ENCODE measurements at regions not wholly inside any gene's neighbourhood (a gene's known extent, or its start where the extent isn't known, plus 50 kb on each side); places are given as distances from the start of the nearest gene placed in this dataset.
"Not testable (repeated sequence)": the region's sequence is repeated elsewhere in the genome, so short reads cannot be mapped to it uniquely, and the experiment has no call there.

GRCh38 chr5:136886608-136887007 lies 521.3 kb upstream of the TRPC7 start:
- Histone ChIP-seq H3K4me2 (no peak overlapping the region), H3K9me3 (peaks cover 9% of the 10 kb centered on the region), H3K4me3 (no peak overlapping the region), H3K36me3 (no peaks in the 10 kb centered on the region), H4K20me1 (no peaks in the 10 kb centered on the region), H3K9ac (no peak overlapping the region), H3K27me3 (no peaks in the 10 kb centered on the region), H3K4me1 (no peaks in the 10 kb centered on the region), H3K27ac (no peak overlapping the region)
- no peak for TF ChIP-seq Cebpa-rat (IDR thresholded peaks at IDR 0.05)

DNA sequence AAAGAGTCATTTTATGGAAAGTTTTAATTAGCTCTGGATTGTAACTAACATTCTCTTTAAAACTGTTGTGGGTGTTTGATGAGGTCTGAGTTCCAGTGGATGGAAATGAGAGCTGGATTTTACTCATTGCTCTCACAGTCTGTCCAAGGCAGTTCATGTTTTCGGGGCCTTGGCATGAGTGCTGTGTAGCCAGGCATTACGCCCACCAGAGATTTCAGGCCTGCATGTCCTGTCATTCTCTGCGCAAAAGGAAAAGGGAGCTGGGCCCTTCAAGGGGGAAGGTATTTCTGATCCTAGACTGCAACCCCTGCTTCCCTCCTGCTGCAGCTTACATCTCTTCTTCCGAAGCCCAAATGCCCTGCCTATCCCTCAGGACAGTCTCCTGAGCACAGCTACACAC lies 499.6 kb upstream of the TRPC7 start:
- H3K9ac ChIP-seq = no peak overlapping the region

DNA sequence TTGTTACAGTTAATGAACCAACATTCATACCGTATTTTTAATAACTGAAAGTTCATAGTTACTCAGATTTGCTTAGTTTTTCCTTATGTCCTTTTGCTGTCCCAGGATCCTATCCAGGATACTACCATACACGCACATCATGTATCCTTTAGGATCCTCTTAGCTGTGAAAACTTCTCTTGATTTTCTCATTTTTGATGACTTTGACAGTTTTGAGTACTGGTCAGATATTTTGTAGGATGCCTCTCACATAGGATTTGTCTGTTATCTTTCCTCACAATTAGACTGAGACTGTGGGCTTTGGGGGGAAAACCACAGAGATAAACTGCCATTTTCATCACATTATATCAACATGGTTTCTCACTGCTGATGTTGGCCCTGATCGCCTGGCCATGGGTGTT lies 491.3 kb upstream of the TRPC7 start:
- no peaks in the 10 kb centered on the region for H3K36me3 ChIP-seq
- no peak overlapping the region for H3K4me3 ChIP-seq
- no peaks in the 10 kb centered on the region for H3K27me3 ChIP-seq
- H3K4me1 ChIP-seq = no peaks in the 10 kb centered on the region
- H3K9ac ChIP-seq = no peak overlapping the region
- no peaks in the 10 kb centered on the region for H3K9me3 ChIP-seq
- no peak overlapping the region for H3K27ac ChIP-seq
- no peaks in the 10 kb centered on the region for H4K20me1 ChIP-seq
- TF ChIP-seq Cebpa-rat (IDR thresholded peaks at IDR 0.05) = no peak
- no peak overlapping the region for H3K4me2 ChIP-seq

More for the DNA sequence above, 499.6 kb upstream of the TRPC7 start:
- H3K27me3 ChIP-seq = no peaks in the 10 kb centered on the region
- no peak overlapping the region for H3K4me2 ChIP-seq
- H3K9me3 ChIP-seq = no peaks in the 10 kb centered on the region
- no peaks in the 10 kb centered on the region for H3K4me1 ChIP-seq
- H4K20me1 ChIP-seq = no peaks in the 10 kb centered on the region
- no peak overlapping the region for H3K27ac ChIP-seq
- TF ChIP-seq Cebpa-rat (IDR thresholded peaks at IDR 0.05) = no peak
- no peaks in the 10 kb centered on the region for H3K36me3 ChIP-seq
- no peak overlapping the region for H3K4me3 ChIP-seq

DNA sequence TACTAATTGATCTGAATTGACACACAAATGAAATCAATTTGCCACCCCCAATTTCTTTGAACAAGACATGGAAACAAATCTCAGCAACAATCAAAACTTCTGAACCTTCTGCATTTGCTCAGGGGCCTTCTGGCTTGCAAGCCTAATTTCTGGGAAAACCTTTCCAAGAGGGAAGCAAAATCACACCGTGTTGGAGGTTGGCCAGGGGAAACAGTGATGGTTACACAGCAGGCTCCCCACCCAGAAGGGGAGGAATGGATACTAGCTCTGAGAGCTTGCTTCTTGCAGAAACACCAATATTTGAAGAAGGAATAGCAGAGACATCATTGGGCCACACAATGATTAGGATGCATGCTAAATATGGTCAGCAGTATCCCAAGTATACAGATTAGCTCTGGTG lies 488.6 kb upstream of the TRPC7 start:
- Histone ChIP-seq H3K27me3 (no peaks in the 10 kb centered on the region), H3K4me2 (no peak overlapping the region), H3K9me3 (no peaks in the 10 kb centered on the region; the same call in 1 of the 2 replicates), H3K4me3 (no peak overlapping the region), H3K36me3 (no peaks in the 10 kb centered on the region), H3K4me1 (no peaks in the 10 kb centered on the region), H3K27ac (no peak overlapping the region), H4K20me1 (no peaks in the 10 kb centered on the region), H3K9ac (no peak overlapping the region)
- TF ChIP-seq Cebpa-rat (IDR thresholded peaks at IDR 0.05) = no peak

DNA sequence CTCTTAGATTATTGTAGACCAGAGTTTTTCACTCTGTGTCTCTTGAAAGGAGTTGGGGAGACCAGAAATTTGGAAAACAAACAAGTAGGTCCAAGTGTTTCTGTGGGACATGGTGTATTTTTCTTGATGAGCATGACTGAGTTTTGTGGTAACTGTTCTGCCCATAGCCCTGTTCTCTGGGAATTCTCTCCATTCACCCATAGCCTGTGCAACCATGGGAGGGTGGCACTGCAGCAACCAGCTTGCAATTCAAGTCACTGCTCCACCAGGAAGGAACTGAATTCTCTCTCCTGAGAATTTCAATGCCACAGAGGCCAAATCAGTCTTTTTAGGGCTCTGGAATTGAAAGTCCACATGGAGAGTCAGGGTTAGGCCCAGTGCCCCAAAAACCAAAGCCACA lies 475.3 kb upstream of the TRPC7 start:
- no peak for TF ChIP-seq Cebpa-rat (IDR thresholded peaks at IDR 0.05)
- no peak overlapping the region for H3K9ac ChIP-seq
- H3K4me2 ChIP-seq = no peak overlapping the region
- no peak overlapping the region for H3K4me3 ChIP-seq
- no peaks in the 10 kb centered on the region for H3K9me3 ChIP-seq
- H3K27me3 ChIP-seq = no peaks in the 10 kb centered on the region
- no peaks in the 10 kb centered on the region for H4K20me1 ChIP-seq
- H3K27ac ChIP-seq = no peak overlapping the region
- H3K4me1 ChIP-seq = no peaks in the 10 kb centered on the region
- no peaks in the 10 kb centered on the region for H3K36me3 ChIP-seq

DNA sequence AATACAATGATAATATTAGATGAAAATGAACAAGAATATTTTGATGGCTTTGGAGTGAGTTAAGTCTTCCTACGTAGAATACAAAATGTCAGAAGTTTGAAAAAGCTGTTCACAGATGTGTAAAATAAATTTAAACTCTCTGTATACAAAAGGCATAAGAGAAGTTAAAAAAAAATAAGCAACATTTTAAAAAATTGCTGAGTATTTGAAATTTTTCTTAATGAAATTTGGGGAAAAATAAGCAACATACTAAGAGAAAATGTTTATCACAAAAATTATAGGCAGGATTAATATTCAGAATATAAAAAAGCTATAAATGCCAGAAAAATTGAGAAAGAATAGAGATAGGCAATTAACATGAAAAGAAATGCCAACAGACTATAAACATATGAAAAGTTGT lies 470.7 kb upstream of the TRPC7 start:
- Histone ChIP-seq H3K27ac (no peak overlapping the region), H3K4me3 (no peak overlapping the region), H3K9ac (no peak overlapping the region), H3K9me3 (peaks cover 16% of the 10 kb centered on the region), H3K4me1 (no peaks in the 10 kb centered on the region), H3K36me3 (no peaks in the 10 kb centered on the region), H4K20me1 (no peaks in the 10 kb centered on the region), H3K4me2 (no peak overlapping the region), H3K27me3 (no peaks in the 10 kb centered on the region)
- no peak for TF ChIP-seq Cebpa-rat (IDR thresholded peaks at IDR 0.05)

DNA sequence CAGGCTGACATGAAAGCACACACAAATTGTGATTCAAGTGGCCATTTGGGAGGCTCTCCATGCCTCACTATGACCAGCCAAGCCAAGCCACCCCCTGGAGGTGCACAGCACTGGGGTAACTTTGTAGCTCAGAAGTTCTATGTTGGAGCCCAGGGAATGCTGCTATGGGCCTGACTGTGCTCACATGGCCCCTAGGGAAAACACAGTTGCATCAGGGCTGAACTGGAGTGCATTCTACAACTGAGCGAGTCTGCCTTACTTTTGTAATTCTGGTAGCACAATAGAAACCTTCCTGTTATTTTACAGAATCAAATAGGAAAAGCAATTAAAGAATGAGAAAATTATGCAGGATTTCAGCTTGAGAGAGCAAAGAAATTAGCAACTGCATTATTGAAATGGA lies 455.5 kb upstream of the TRPC7 start:
- Histone ChIP-seq H3K4me3 (no peak overlapping the region), H3K4me2 (no peak overlapping the region), H3K9ac (no peak overlapping the region), H4K20me1 (no peaks in the 10 kb centered on the region), H3K27ac (no peak overlapping the region), H3K4me1 (no peaks in the 10 kb centered on the region), H3K27me3 (no peaks in the 10 kb centered on the region), H3K36me3 (no peaks in the 10 kb centered on the region), H3K9me3 (no peaks in the 10 kb centered on the region)
- TF ChIP-seq Cebpa-rat (IDR thresholded peaks at IDR 0.05) = no peak

- no peak for TF ChIP-seq Cebpa-rat (IDR thresholded peaks at IDR 0.05)
- H3K27me3 ChIP-seq = no peaks in the 10 kb centered on the region
- H3K4me1 ChIP-seq = no peaks in the 10 kb centered on the region
- no peak overlapping the region for H3K9ac ChIP-seq
- no peaks in the 10 kb centered on the region for H4K20me1 ChIP-seq
- no peaks in the 10 kb centered on the region for H3K36me3 ChIP-seq
- no peak overlapping the region for H3K27ac ChIP-seq
- no peak overlapping the region for H3K4me2 ChIP-seq
- no peak overlapping the region for H3K4me3 ChIP-seq
- no peaks in the 10 kb centered on the region for H3K9me3 ChIP-seq
Measured at GRCh38 chr5:136819526-136820302, 454.4 kb upstream of the TRPC7 start.

- Histone ChIP-seq H3K9me3 (no peaks in the 10 kb centered on the region), H3K9ac (no peak overlapping the region), H3K4me3 (no peak overlapping the region), H4K20me1 (no peaks in the 10 kb centered on the region), H3K27me3 (no peaks in the 10 kb centered on the region), H3K27ac (no peak overlapping the region), H3K4me1 (no peaks in the 10 kb centered on the region), H3K36me3 (no peaks in the 10 kb centered on the region), H3K4me2 (no peak overlapping the region)
- TF ChIP-seq Cebpa-rat (IDR thresholded peaks at IDR 0.05) = no peak
Measured at GRCh38 chr5:136816327-136816726, 451.0 kb upstream of the TRPC7 start.

- H3K27me3 ChIP-seq = no peaks in the 10 kb centered on the region
- H4K20me1 ChIP-seq = no peaks in the 10 kb centered on the region
- no peaks in the 10 kb centered on the region for H3K4me1 ChIP-seq
- H3K36me3 ChIP-seq = no peaks in the 10 kb centered on the region
- H3K27ac ChIP-seq = no peak overlapping the region
- no peak overlapping the region for H3K9ac ChIP-seq
- TF ChIP-seq Cebpa-rat (IDR thresholded peaks at IDR 0.05) = no peak
- H3K4me2 ChIP-seq = no peak overlapping the region
- H3K4me3 ChIP-seq = no peak overlapping the region
- H3K9me3 ChIP-seq = no peaks in the 10 kb centered on the region
Measured at GRCh38 chr5:136814619-136815378, 449.5 kb upstream of the TRPC7 start.

DNA sequence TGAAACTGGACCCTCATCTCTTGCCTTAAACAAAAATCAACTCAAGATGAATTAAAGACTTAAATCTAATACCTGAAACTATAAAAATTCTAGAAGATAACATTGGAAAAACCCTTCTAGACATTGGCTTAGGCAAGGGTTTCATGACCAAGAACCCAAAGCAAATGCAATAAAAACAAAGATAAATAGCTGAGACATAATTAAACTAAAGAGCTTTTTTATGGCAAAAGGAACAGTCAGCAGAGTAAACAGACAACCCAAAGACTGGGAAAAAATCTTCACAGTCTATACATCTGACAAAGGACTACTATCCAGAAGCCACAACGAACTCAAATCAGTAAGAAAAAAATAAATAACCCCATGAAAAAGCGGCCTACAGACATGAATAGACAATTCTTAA lies 446.9 kb upstream of the TRPC7 start:
- not testable (repeated sequence) for H3K9me3 ChIP-seq, H4K20me1 ChIP-seq, H3K4me3 ChIP-seq, H3K36me3 ChIP-seq, H3K27me3 ChIP-seq, H3K27ac ChIP-seq, H3K4me2 ChIP-seq, H3K4me1 ChIP-seq, H3K9ac ChIP-seq

Measured in BLaER1 (cell line).